Astrocyte (in vitro differentiated cells and primary cell): ENCODE measurements at regions not wholly inside any gene's neighbourhood (a gene's known extent, or its start where the extent isn't known, plus 50 kb on each side); places are given as distances from the start of the nearest gene placed in this dataset.

Source experiments
- CTCF ChIP-seq: IDR thresholded peaks from 2 replicates; pipeline ENCODE4 v1.5.1; 2011; ENCODE audit warnings: low read depth, mild to moderate bottlenecking, inconsistent platforms, low read length, moderate library complexity; ENCODE audit not compliant: insufficient read depth
- EZH2 ChIP-seq: IDR thresholded peaks from 2 replicates; pipeline ENCODE4 v1.6.1; 2012; ENCODE audit warnings: mild to moderate bottlenecking, low read length, inconsistent platforms; ENCODE audit not compliant: insufficient read depth

DNA sequence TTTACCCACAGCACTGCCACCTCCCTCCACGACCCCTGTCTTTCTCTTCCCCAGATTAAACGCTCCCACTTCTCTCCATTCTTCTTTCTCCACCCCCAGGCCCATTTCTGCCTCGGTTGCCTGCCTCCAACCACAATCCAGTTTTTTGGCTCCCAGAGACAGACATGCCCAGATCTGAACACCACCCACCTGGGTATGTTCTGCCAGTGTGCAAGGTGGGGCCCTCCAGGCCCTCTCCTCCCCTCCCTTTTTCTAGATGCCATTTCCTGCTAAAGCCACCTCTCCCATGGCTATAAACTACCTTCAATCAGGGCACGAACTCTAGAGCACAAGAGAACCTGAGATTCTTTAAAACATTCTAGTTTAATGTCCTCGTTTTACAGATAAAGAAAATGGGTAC lies 63.3 kb downstream of the IRF2BPL start:
- TF ChIP-seq CTCF (no peak), EZH2 (no peak)
